Activated CD4-positive, alpha-beta T cell treated with anti-CD3 and anti-CD28 coated beads, Interleukin-2, Interleukin-6, amounts not matched to agents 100 ng/mL and 50 ng/mL, durations not matched to agents 16 hours and 8 hours (primary cell): ENCODE measurements at regions not wholly inside any gene's neighbourhood (a gene's known extent, or its start where the extent isn't known, plus 50 kb on each side); places are given as distances from the start of the nearest gene placed in this dataset.

ENCODE experiments used
- DNase-seq: peaks from one replicate; pipeline ENCODE4 v3.0.0-alpha.2; 2020

DNA sequence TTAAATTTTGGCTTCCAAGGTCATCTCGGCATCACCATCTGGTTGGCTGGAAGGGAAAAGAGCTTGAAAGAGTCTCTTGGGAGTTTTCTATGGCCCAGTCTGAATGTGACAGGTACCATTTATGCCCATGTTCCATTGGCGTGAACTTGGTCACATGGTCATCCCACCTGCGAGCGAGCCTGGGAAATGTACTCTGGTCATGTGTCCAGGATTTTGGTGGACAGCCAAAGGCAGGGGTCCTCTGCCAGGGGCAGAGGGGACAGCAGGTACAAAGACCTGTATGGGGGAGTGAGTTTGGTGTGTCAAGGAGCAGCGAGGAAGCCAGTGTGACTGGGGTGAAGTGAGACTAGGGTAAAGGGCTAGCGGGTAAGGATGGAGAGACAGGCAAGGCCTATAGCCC, 112.6 kb downstream of the CDC5L start:
- no peak for DNase-seq

DNA sequence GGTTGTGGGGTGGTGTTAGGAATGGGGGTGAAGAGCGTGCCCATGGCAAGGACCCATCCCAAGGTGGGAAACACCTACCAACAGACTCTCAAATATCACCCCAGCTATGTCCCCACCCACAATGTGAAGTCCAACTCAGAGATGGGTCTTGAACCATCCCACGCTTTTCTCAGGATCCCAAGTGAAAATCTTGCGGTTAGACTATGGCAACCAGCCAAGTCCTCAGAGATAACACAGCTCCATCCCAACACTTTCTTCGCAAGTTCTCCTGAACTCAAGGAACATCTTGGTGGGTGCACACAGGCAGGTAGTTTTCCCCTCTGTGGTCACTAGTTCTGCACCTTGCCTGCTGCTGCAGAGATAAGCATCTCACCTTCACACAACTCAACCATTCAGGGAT, 116.0 kb downstream of the CDC5L start:
- no peak for DNase-seq

DNA sequence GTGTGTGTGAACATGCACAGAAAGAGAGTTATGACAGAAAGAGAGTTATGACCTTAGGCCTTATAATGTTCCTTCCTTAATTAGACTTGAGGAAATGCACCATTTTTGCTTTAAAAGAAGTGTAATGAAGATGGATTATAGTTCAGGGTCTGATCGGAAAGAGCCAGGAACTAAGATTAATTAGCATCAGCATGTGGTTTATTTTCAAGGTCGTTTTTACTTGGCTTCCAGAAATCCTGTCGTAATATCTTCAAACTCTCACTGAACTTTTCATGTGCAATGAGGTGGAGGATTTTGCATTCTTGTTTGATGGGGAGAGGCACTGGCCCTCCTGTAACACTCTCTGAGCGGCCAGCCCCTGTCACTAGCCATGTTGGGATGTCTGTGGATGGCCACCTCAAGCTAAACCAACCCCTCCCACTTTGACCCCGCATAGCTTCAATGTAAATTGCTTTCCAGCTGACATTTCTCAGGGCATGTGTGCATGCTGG, 116.8 kb downstream of the CDC5L start:
- DNase-seq = no peak

DNA sequence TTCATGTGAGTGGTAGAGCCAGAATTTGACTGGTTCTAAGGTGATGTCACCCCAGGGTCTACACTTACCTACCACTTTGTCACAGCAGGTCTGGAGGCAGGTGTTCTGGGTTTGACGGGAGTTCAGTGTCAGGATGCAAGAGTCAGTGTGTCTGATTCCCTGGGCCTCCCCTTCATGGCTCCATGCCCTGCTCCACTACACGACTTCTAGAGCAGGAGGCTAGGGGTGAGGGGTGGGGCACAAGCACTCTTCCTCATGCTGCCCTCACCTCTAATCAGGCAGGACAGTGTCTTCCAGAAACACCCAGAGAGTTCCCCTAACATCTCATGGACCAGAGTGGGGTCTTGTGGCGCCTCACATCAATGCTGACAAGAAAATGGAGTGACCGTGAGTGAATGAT, 118.2 kb downstream of the CDC5L start:
- no peak for DNase-seq

GRCh38 chr6:44507014-44507413, 119.5 kb downstream of the CDC5L start:
- DNase-seq = no peak

DNA sequence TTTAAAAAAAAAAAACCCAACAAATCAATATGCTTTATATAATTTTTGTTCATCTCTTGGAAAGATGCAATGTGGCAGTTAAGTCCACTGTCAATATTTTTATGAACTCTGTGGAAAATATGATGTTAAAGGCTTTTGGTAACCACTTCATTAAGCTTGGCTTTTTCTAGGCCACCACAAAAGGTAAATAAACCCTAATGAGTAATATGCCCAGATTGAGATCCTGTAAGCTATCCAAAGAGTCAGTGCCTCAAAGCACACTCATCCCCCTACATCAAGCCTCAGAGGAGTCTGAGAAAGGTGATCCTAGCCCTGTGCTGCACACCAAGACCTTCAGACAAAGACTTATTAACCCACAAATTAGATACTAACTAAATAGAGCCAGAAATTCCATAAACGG, 121.1 kb downstream of the CDC5L start:
- DNase-seq = no peak

- no peak for DNase-seq
Observed at GRCh38 chr6:44511126-44511525, 123.6 kb downstream of the CDC5L start.

GRCh38 chr6:44512868-44513741, 125.6 kb downstream of the CDC5L start:
- DNase-seq = no peak

DNA sequence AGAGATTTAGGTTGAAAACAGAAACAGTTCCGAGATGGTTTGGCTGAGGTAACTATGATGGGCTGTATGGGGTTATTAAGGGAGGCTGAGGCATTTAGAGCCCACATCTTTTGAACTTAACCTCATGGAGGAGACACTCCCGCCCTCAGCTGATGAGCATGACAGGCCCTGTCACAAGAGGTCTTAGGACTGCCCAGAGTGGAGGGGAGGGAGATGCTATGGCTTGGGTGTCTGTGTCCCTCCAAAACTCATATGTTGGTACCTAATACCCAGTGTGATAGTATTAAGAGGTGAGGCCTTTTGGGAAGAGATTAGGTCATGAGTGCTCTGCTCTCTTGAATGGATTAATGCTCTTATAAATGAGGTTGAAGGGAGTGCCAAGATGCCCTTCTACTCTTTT, 126.6 kb downstream of the CDC5L start:
- no peak for DNase-seq

GRCh38 chr6:44514576-44515193, 127.2 kb downstream of the CDC5L start:
- DNase-seq = no peak

DNA sequence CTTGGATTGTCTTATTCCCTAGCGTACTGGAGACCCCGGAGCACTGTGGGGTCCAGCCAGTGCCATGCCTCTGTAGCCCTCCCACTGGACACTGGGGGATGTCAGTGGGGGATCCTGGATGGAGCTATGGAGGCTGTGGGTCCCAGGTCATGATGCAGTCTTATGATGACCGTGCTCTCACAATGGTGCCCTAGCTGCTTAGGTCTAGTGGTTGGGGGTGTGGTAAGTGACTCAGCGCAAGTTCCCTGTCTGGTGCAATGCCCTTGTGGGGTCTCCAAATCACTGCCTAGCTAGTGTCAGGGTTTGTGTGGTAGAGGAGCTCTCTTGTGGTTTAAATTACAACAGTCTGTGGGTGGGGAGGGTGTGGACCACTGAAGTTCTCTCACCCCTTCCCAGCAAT, 135.4 kb downstream of the CDC5L start:
- DNase-seq = no peak

DNA sequence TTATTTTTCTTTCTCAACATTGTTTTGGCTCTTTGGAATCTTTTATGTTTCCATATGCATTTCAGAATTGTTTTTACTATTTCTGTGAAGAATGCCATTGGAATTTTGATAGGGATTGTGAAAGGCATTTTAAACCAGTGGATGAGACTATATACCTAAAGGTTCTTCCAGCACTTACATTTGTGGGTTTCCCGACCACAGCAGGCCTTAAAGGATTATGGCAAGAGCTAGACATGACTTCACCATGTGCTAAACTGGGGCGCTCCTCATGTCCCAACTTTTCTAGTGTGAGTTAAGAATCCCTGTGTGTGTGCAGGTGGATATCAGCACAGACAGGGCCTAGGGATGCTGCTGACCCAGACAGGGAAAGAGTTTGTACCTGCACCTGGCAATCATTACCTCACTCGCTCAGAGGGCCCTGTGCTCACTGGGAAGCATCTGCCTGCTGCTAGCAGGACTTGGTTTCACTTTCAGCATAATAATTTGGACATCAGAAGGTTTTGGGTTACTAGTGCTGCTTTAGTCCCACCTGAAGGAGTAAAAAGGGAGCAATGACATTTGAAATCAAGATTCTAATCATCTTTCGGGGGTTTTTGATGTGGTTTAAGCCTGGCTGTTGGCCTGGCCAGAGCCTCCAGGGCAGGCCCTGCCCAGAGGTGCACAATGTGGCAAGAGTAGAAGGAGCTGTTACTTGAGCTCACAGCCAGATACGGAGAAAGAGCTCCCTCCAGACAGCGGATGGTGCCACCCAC, 137.1 kb downstream of the CDC5L start:
- no peak for DNase-seq

GRCh38 chr6:44525761-44526351, 138.3 kb downstream of the CDC5L start:
- DNase-seq = no peak

DNA sequence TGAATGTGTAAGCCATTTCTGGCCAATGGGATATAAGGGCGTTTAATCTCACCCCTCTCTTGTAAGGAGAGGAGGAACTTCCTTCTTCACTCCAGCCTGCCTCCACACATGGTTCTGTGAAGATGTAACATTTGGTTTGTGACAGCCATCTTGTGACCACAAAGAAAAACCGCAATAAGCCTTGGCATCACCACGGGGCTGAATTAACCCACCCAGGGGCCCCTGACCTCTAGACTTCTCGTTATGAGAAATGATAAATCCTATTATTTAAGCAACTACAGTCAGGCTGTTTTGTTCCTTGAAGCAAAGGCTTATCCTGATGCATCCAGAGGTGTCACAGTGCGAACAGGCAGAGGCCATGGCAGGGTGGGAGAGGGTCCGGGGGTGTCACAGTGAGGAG, 139.7 kb downstream of the CDC5L start:
- peak; percentile 44 for DNase-seq

DNA sequence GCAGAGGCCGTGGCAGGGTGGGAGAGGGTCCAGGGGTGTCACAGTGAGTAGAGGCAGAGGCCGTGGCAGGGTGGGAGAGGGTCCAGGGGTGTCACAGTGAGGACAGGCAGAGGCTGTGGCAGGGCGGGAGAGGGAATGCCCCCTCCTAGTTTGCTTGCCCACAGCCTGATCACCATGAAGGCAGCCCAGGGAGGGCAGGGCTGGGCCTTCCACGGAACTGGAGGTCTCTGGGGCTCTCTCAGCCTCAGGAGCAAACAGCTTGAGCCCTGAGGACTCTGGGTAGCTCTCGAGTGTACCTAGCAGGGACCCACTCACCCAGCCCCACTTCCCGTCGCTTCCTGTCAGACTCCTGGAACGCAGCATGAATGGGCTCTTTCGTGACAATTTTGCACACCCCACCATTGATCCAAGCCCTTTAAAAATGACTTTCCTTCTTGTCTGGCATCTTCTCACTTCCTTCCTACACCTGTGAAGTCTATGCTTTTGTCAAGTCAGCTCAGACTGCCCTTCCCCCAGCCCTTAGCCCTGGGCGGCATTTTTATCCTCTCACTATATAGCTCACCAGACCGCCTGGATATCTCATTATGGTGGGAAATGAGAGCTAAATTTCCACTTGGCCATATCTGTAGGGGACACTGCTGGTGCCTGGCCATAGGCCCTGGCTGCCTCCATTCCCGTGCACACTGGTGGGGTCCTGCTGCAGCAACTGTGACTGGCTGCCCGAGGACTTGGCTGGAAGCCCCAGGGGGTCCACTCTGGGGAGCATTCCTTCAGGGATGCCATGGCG, 140.3 kb downstream of the CDC5L start:
- no peak for DNase-seq

DNA sequence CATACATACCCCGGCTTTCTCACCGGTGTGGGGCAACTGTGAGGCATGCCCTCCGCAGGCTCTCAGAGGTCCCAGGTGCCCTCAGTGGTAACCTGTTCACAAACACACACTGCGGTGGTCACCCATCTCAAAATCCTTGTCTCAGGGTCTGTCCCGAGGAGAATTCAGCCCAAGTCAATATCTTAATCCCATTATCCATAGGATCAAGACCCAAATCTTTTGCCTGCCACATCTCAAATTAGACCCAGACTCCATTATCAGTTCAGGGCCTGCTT, 140.8 kb downstream of the CDC5L start:
- no peak for DNase-seq

DNA sequence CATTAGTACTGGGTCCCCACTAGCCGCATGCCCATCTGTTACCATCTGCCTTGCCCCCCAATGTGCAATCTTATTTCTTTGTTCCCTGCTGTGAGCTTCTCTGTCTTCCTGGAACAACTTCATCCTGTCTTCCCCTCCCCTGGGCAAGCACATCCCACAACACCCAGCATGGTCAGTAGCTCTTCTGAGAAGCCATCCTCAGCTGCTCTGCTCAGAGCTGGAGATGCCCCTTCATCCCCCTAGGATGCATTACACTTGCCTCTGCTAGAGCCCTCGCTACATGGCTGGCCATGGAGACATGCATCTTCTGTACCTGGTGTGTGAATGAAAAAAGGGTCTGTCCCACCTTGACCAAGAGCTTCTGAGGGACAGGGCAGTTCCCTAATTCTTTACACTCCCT, 141.2 kb downstream of the CDC5L start:
- no peak for DNase-seq

DNA sequence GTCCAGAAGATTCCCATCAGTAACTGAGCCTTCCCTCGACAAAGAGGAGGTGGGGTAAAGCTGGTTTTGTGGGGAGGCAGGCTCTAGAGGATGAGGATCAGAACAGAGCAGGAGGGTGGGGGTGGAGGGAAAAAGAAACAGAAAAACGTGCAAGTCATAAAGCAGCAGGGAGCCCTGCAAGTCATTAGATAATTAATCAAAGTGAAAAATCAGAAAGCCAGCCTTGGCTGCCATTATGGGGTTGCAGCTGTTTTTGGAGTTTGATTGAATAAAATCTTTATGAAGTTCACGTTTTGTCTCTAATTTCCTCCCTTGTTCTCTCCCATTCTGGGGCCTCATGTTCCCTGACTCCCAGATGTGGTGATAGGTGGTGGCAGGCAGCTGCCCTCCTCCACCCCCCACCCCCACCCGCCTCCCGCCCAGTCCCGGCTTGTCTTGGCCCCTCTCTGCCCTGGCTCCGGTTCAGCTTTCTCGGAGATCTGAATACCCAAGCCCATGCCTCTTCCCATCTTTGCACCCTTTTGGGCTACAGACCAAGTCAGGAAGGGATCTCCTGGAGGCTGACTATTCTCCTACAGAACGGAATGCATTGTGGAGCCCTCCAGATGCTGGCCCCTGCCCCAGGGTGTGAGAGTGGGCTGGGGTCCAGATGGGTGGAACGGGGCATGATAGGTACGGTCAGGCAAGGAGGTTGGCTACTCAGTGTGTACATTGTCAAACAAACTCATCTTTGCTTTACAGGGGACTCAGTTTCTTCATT, 141.8 kb downstream of the CDC5L start:
- DNase-seq = no peak

DNA sequence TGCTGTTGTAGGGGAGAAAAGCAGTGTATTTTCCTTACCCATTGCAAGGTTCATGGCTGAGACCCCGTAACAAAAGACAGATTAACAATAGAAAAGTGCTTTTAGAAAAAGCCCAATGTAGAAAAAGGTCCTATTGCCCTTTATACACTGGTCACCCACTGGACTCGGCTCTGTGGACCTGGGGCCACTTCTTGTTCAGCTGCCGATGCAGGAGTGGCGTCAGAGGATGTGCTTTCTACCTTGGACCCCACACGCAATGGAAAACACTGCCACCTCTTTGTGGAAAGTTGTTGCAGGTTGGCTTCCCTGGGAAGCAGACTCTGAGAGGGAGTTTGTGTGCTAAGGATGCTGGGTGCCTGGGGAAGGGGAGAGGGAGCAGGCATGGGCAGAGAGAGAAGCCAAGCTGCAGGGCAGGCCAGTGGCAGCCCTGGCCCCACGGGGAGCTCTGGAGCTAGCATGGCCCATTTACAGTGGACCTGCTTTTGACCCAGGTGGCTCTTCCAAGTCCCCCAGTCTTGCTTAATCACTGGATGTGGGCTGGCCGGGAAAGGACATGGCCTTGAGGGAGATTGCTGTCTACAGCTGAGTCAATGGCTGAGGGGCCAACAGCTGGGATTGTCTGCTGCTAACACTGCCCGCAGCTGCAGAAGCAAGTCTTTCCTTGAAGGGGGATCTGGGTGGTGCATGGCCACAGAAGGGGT, 142.9 kb downstream of the CDC5L start:
- DNase-seq = no peak

DNA sequence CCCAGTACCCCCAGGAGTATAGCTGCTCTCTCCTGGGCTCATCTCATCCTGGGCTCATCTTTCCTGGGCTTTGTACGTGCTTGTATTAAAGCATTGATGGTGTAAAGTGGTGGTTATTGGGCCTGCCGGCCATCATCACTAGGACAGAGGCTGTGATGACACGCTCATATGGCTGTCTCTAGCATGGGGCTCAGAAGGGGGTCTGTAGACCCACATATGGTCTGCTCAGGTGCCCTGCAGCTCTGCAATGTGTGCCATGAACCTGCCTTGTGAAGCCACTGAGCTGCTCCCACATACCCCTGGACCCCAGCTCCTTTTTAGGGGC, 143.4 kb downstream of the CDC5L start:
- DNase-seq = no peak

DNA sequence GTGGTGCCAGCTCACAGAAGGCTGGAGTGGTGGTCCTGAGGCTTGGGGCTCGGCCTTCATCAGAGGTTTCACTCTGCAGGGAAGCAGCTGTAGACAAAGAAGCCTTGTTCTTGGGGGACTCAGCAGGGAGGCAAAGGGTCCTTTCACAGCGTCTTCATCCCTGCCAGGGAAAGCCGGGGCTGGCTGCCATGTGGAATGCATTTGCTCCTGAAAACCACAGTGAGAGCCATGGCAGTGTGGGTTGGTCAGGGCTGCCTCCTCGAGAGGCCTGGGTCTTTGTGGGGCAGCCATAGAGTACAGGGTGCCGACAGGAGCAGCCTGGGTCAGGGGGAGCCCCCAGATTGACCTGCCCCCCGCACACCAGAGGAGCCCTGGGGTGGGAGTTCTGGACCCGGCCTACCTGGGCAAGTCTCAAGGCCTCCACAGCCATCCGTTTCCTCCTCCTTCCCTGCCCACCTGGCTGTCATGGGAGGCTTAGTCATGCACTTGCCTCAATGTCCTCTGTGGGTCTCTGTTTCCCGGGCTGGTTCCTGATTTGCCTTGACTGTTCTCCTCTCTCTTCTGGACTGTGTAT, 144.0 kb downstream of the CDC5L start:
- DNase-seq = no peak
